A549 (cell line): ENCODE measurements at regions not wholly inside any gene's neighbourhood (a gene's known extent, or its start where the extent isn't known, plus 50 kb on each side); places are given as distances from the start of the nearest gene placed in this dataset.
A peak's percentile ranks its signal among the peaks of the same experiment; 100 is the strongest.

Source experiments
- ATAC-seq, 2 experiments: fragments of 200-7000 bp in 1 of 2; fragments of >200 bp in 1 of 2; cut with Nextera tagmentation in 1 of 2; cut with Tn5 transposase in 1 of 2; 3 replicates each; pipeline versions ENCODE4 v1.8.0 to v1.9.1; 2018 to 2020; ENCODE audit warnings: mild to moderate bottlenecking in 1 of 2, moderate library complexity in 1 of 2
- CTCF ChIA-PET: fragments of 300-600 bp; sonication (Branson Sonifier 250); formaldehyde crosslinking; extraction: SDS; loops from one replicate; lab custom pipeline; 2021; ENCODE audit warnings: antibody characterized with exemption, inconsistent platforms; lab: Yijun Ruan, JAX
- POLR2A ChIA-PET: fragments of 350-600 bp; formaldehyde crosslinking; extraction: SDS; loops from one replicate; lab custom pipeline; 2021; ENCODE audit warnings: antibody characterized with exemption, inconsistent platforms; lab: Yijun Ruan, JAX
- DNase-seq, 2 experiments: peaks; one replicate each; pipeline versions ENCODE4 v3.0.0 to v3.0.0-alpha.2; 2011 to 2016; ENCODE audit warnings: low read depth in 1 of 2, low spot score in 1 of 2
- FAIRE-seq: peaks from 2 replicates; lab custom pipeline; 2011; peaks lifted over from hg19 to GRCh38; lab: Jason Lieb, UNC
- H3K27ac ChIP-seq, 2 experiments: fragments of >200 bp; sonication (Bioruptor Twin); formaldehyde crosslinking; 3 replicates each; pipeline ENCODE4 v1.5.1; 2016 to 2017
- H3K4me1 ChIP-seq: fragments of >200 bp; sonication (Bioruptor Twin); formaldehyde crosslinking; 3 replicates; pipeline ENCODE4 v1.6.1; 2016
- H3K4me2 ChIP-seq: fragments of >200 bp; sonication (Bioruptor Twin); formaldehyde crosslinking; 3 replicates; pipeline ENCODE4 v1.6.1; 2016
- H3K4me3 ChIP-seq: fragments of >200 bp; sonication (Bioruptor Twin); formaldehyde crosslinking; 3 replicates; pipeline ENCODE4 v1.5.1; 2016
- H3K9me3 ChIP-seq: fragments of >200 bp; sonication (Bioruptor Twin); formaldehyde crosslinking; 3 replicates; pipeline ENCODE4 v1.6.1; 2016
- ATOH8 ChIP-seq: fragments of 250-450 bp; sonication (Bioruptor Pico); IDR thresholded peaks from 2 replicates; pipeline ENCODE4 v1.5.0; 2020; ENCODE audit warnings: low read depth, mild to moderate bottlenecking, moderate library complexity
- CBX2 ChIP-seq: fragments of 200-600 bp; sonication (generic); IDR thresholded peaks from 2 replicates; pipeline ENCODE4 v1.6.1; 2016; ENCODE audit warnings: low read depth, mild to moderate bottlenecking, borderline replicate concordance
- CTCF ChIP-seq: fragments of >200 bp; sonication (Bioruptor Twin); formaldehyde crosslinking; IDR thresholded peaks from 3 replicates; pipeline ENCODE4 v1.5.1; 2016
- E2F6 ChIP-seq: IDR thresholded peaks from 2 replicates; pipeline ENCODE4 v1.6.1; 2012; ENCODE audit warnings: low read depth, borderline replicate concordance
- EHMT2 ChIP-seq: fragments of 200-600 bp; sonication (generic); IDR thresholded peaks from 2 replicates; pipeline ENCODE4 v1.6.1; 2016; ENCODE audit warnings: antibody characterized with exemption, low read depth, mild to moderate bottlenecking, moderate library complexity
- ESRRA ChIP-seq: fragments of 150-350 bp; IDR thresholded peaks from 2 replicates; pipeline ENCODE4 v1.6.1; 2014; ENCODE audit warnings: mild to moderate bottlenecking, low read length, borderline replicate concordance
- HES2 ChIP-seq: fragments of >200 bp; sonication (Bioruptor Twin); formaldehyde crosslinking; IDR thresholded peaks from 2 replicates; pipeline ENCODE4 v1.6.1; 2016
- HEYL ChIP-seq: fragments of 250-450 bp; sonication (Bioruptor Pico); IDR thresholded peaks from 2 replicates; pipeline ENCODE4 v1.8.0; 2021; ENCODE audit warnings: mild to moderate bottlenecking, moderate library complexity
- HOXB13 ChIP-seq: fragments of 250-450 bp; sonication (Bioruptor Pico); IDR thresholded peaks from 2 replicates; pipeline ENCODE4 v1.5.0; 2020; ENCODE audit warnings: low read depth, mild to moderate bottlenecking, moderate library complexity
- HOXB5 ChIP-seq: fragments of 250-450 bp; sonication (Bioruptor Pico); IDR thresholded peaks from 2 replicates; pipeline ENCODE4 v1.5.0; 2020; ENCODE audit warnings: mild to moderate bottlenecking, moderate library complexity
- JUN ChIP-seq, 2 experiments: fragments of >200 bp; sonication (Bioruptor Twin); formaldehyde crosslinking; IDR thresholded peaks; 2 replicates in 1 of 2; 3 replicates in 1 of 2; pipeline ENCODE4 v1.6.1; 2016 to 2017
- JUNB ChIP-seq: fragments of >200 bp; sonication (Bioruptor Twin); formaldehyde crosslinking; IDR thresholded peaks from 2 replicates; pipeline ENCODE4 v1.6.1; 2016
- MAFK ChIP-seq: fragments of 450-650 bp; IDR thresholded peaks from 2 replicates; pipeline ENCODE4 v1.6.1; 2014; ENCODE audit not compliant: partially characterized antibody
- NFE2L2 ChIP-seq: fragments of 150-350 bp; conservative IDR thresholded peaks from 2 replicates; pipeline ENCODE4 v1.6.1; 2014; ENCODE audit warnings: low read length
- NPAS2 ChIP-seq: fragments of 250-450 bp; sonication (Bioruptor Pico); IDR thresholded peaks from 2 replicates; pipeline ENCODE4 v1.8.0; 2022; ENCODE audit warnings: mild to moderate bottlenecking, moderate library complexity, borderline replicate concordance
- NR3C1 ChIP-seq: fragments of >200 bp; sonication (Bioruptor Twin); formaldehyde crosslinking; IDR thresholded peaks from 3 replicates; pipeline ENCODE4 v1.6.1; 2017
- POLR2AphosphoS2 ChIP-seq: conservative IDR thresholded peaks from 2 replicates; pipeline ENCODE4 v1.6.1; 2012; ENCODE audit warnings: low read length, improper control_type of control experiment, inconsistent platforms
- RARB ChIP-seq: fragments of 250-450 bp; sonication (Bioruptor Pico); IDR thresholded peaks from 2 replicates; pipeline ENCODE4 v1.8.0; 2021; ENCODE audit warnings: mild to moderate bottlenecking, moderate library complexity
- RNF2 ChIP-seq: fragments of 200-600 bp; sonication (generic); IDR thresholded peaks from 2 replicates; pipeline ENCODE4 v1.6.1; 2016; ENCODE audit warnings: low read depth, mild to moderate bottlenecking, antibody characterized with exemption, moderate library complexity, borderline replicate concordance
- SMC3 ChIP-seq: fragments of >200 bp; sonication (Bioruptor Twin); formaldehyde crosslinking; IDR thresholded peaks from 3 replicates; pipeline ENCODE4 v1.6.1; 2018; ENCODE audit warnings: inconsistent platforms
- TFCP2L1 ChIP-seq: fragments of 250-450 bp; sonication (Bioruptor Pico); IDR thresholded peaks from 2 replicates; pipeline ENCODE4 v1.5.0; 2021; ENCODE audit warnings: mild to moderate bottlenecking
- ZSCAN20 ChIP-seq: fragments of 250-450 bp; sonication (Bioruptor Pico); IDR thresholded peaks from 2 replicates; pipeline ENCODE4 v1.8.0; 2022; ENCODE audit warnings: mild to moderate bottlenecking, moderate library complexity
- WGBS: methylation state at CpG from one replicate; pipeline ENCODE4 v1.1.6; 2017; ENCODE audit errors: missing lambda C conversion rate; 5-methylcytosine and 5-hydroxymethylcytosine counted together
- TF ChIP-seq, protein P1 (sequence below): IDR thresholded peaks from 2 replicates; pipeline ENCODE4 v1.6.1; 2012

- no peak for TF ChIP-seq ATOH8 (CRISPR knock-in tag)
- TF ChIP-seq NPAS2 (CRISPR knock-in tag) = no peak
- no peak for TF ChIP-seq RARB (CRISPR knock-in tag)
- TF ChIP-seq ESRRA = no peak
- TF ChIP-seq HES2 = no peak
- TF ChIP-seq JUNB = no peak
- TF ChIP-seq HOXB5 (CRISPR knock-in tag) = no peak
- TF ChIP-seq MAFK = no peak
- no peak for TF ChIP-seq JUN (IDR thresholded peaks at IDR 0.05)
These were observed 249.1 kb upstream of the TMEM72 start (continued) for GRCh38 chr10:44662051-44662450.

DNA sequence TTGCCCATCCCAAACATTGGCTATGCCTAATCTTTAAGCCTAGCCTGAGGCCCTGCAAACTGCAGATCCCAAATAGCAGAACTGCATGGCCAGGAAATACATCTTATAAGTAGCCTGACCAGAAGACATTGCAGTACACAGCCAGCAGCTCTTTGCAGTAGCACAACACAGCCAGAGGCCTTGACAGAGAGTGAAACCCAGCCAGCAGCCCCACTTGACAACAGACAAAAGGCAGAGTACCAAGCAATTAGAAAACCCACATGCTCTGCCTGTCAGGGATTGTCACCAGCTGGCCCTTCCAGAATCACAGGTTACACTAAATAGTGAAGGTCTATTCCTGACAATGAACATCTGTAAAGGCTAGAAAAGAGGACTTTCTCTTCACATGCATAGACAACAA lies 242.8 kb upstream of the TMEM72 start:
- no peak for TF ChIP-seq E2F6
- no peak for TF ChIP-seq SMC3
- no peak for TF ChIP-seq ZSCAN20 (CRISPR knock-in tag)
- no peak for TF ChIP-seq NR3C1
- TF ChIP-seq NFE2L2 = no peak
- no peak for TF ChIP-seq HOXB5 (CRISPR knock-in tag)
- POLR2A ChIA-PET = no interaction called here
- no peak overlapping the region for H3K27ac ChIP-seq
- DNase-seq (no peak), ATAC-seq (no peak), FAIRE-seq (no peak)
- no peak overlapping the region for H3K4me3 ChIP-seq
- CTCF ChIA-PET = no interaction called here
- no peak overlapping the region for H3K4me2 ChIP-seq
- H3K4me1 ChIP-seq = no peaks in the 10 kb centered on the region
- H3K9me3 ChIP-seq = peaks cover 4% of the 10 kb centered on the region; the same call in 1 of the 3 replicates

GRCh38 chr10:44671319-44671718 lies 239.8 kb upstream of the TMEM72 start:
- no peak for FAIRE-seq
- POLR2A ChIA-PET = no interaction called here

DNA sequence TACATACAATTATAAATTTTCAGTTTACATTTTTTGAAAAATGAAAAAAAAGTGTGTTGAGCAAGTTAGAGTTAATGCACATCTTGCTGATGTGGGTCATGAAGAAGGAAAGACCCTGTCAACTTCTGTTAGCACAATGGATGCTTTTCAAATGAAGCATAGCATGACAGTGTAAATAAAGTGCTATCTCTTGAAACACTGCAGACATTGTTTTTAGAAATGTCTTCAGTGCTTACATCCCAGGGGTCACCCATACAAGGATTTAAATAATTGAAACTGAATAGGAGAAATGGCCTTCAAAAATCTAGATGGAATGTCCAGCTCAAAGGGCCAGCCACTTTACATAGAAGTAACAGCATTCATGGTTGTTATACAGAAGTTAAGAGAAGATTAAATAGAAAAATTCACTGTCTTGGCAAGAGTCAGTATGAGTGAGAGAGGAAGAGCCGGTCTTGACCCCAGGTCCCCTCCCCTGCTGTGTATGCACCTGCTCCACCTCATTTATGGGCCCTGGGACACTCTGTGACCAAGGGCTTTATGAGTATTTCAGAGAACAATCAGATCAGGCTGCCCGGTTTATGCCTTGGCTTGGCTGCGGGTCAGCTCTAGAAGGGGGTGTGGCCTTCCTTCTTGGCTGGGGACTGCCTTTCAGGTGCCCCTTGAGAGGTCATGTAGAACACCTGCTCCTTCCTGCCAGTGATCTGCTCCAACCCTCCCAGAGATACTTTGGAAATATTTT lies 237.7 kb upstream of the TMEM72 start:
- WGBS = 15% methylated on average over 3 of the region's 3 CpGs

More at GRCh38 chr10:44671319-44671718, 239.8 kb upstream of the TMEM72 start:
- CTCF ChIA-PET = no interaction called here
- ATAC-seq = no peak
- no peak for DNase-seq
- 0 out of 3 replicates have a peak, but pooled peaks cover 4% of the 10 kb centered on the region for H3K9me3 ChIP-seq
- H3K4me3 ChIP-seq = no peak overlapping the region
- H3K4me2 ChIP-seq = no peak overlapping the region
- TF ChIP-seq TFCP2L1 (CRISPR knock-in tag) = no peak
- TF ChIP-seq EHMT2 = no peak
- TF ChIP-seq POLR2AphosphoS2 = no peak
- no peak for TF ChIP-seq NFE2L2
- peak; percentile 79 for TF ChIP-seq MAFK
- TF ChIP-seq, protein P1, sequence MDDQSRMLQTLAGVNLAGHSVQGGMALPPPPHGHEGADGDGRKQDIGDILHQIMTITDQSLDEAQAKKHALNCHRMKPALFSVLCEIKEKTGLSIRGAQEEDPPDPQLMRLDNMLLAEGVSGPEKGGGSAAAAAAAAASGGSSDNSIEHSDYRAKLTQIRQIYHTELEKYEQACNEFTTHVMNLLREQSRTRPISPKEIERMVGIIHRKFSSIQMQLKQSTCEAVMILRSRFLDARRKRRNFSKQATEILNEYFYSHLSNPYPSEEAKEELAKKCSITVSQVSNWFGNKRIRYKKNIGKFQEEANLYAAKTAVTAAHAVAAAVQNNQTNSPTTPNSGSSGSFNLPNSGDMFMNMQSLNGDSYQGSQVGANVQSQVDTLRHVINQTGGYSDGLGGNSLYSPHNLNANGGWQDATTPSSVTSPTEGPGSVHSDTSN = no peak
- TF ChIP-seq CBX2 = no peak
- no peaks in the 10 kb centered on the region for H3K4me1 ChIP-seq
- no peak overlapping the region for H3K27ac ChIP-seq

More for the DNA sequence above, 237.7 kb upstream of the TMEM72 start:
- ChIA-PET CTCF (no interaction called here), POLR2A (no interaction called here)
- no peak for FAIRE-seq
- Histone ChIP-seq H3K27ac (no peak overlapping the region), H3K4me1 (no peaks in the 10 kb centered on the region), H3K9me3 (no peaks in the 10 kb centered on the region), H3K4me3 (no peak overlapping the region), H3K4me2 (no peak overlapping the region)
- TF ChIP-seq TFCP2L1 (CRISPR knock-in tag) = no peak
- TF ChIP-seq CTCF = no peak
- TF ChIP-seq HEYL (CRISPR knock-in tag) = no peak
- TF ChIP-seq RARB (CRISPR knock-in tag) = no peak
- no peak for TF ChIP-seq HOXB13 (CRISPR knock-in tag)
- no peak for TF ChIP-seq E2F6
- no peak for TF ChIP-seq RNF2
- TF ChIP-seq EHMT2 = no peak
- ATAC-seq = no peak
- no peak for DNase-seq
